Thoracic aorta (tissue), 2 donors: ENCODE measurements at regions not wholly inside any gene's neighbourhood (a gene's known extent, or its start where the extent isn't known, plus 50 kb on each side); places are given as distances from the start of the nearest gene placed in this dataset.

Experiments used
- ATAC-seq: fragments of 150-250 bp; one replicate; pipeline ENCODE4 v1.8.0; 2017; ENCODE audit warnings: low read depth; ENCODE audit not compliant: insufficient number of reproducible peaks, low FRiP score
- DNase-seq: peaks from one replicate; pipeline ENCODE4 v3.0.0-alpha.2; 2020; ENCODE audit warnings: low spot score
- H3K27ac ChIP-seq, 2 donors: fragments of 200-600 bp; sonication (generic); 1 replicate in 1 of 2; 2 replicates in 1 of 2; pipeline ENCODE4 v1.5.1; 2016; ENCODE audit warnings: mild to moderate bottlenecking in 2 of 2, moderate library complexity in 2 of 2
- H3K27me3 ChIP-seq: fragments of 200-600 bp; sonication (generic); replicated peaks from 2 replicates; pipeline ENCODE4 v1.6.0; 2016; ENCODE audit warnings: mild to moderate bottlenecking; ENCODE audit not compliant: insufficient read depth
- H3K36me3 ChIP-seq: fragments of 200-600 bp; sonication (generic); one replicate; pipeline ENCODE4 v1.5.1; 2016
- H3K4me1 ChIP-seq, 2 donors: fragments of 200-600 bp; sonication (generic); 1 replicate in 1 of 2; 2 replicates in 1 of 2; pipeline versions ENCODE4 v1.5.1 to v1.6.0; 2016; ENCODE audit warnings: low read depth in 2 of 2, mild to moderate bottlenecking in 1 of 2; ENCODE audit not compliant: control insufficient read depth in 1 of 2
- H3K4me3 ChIP-seq: fragments of 200-600 bp; sonication (generic); 2 replicates; pipeline ENCODE4 v1.5.1; 2016; ENCODE audit warnings: mild to moderate bottlenecking
- H3K9me3 ChIP-seq: fragments of 200-600 bp; sonication (generic); 2 replicates; pipeline ENCODE4 v1.5.1; 2016
- CTCF ChIP-seq: fragments of 200-600 bp; sonication (generic); IDR thresholded peaks from one replicate; pipeline ENCODE4 v1.5.1; 2019; ENCODE audit warnings: antibody characterized with exemption

GRCh38 chr7:53657586-53657985, 622.2 kb downstream of the POM121L12 start:
- Histone ChIP-seq H3K27me3 (no peaks in the 10 kb centered on the region), H3K36me3 (no peaks in the 10 kb centered on the region), H3K4me3 (no peak overlapping the region), H3K9me3 (no peaks in the 10 kb centered on the region), H3K27ac (no peak overlapping the region), H3K4me1 (no peaks in the 10 kb centered on the region)
- no peak for TF ChIP-seq CTCF
- no peak for ATAC-seq
- DNase-seq = no peak

GRCh38 chr7:53658951-53659350, 623.5 kb downstream of the POM121L12 start:
- DNase-seq = no peak

GRCh38 chr7:53661645-53662217, 626.3 kb downstream of the POM121L12 start:
- TF ChIP-seq CTCF = no peak
- no peak for ATAC-seq
- H3K27me3 ChIP-seq = no peaks in the 10 kb centered on the region

More at GRCh38 chr7:53658951-53659350, 623.5 kb downstream of the POM121L12 start:
- no peak for TF ChIP-seq CTCF
- H3K27me3 ChIP-seq = no peaks in the 10 kb centered on the region
- no peaks in the 10 kb centered on the region for H3K4me1 ChIP-seq
- no peak overlapping the region for H3K27ac ChIP-seq
- H3K9me3 ChIP-seq = no peaks in the 10 kb centered on the region
- H3K36me3 ChIP-seq = no peaks in the 10 kb centered on the region
- ATAC-seq = no peak
- no peak overlapping the region for H3K4me3 ChIP-seq

GRCh38 chr7:53672681-53673080, 637.2 kb downstream of the POM121L12 start:
- Histone ChIP-seq H3K36me3 (no peaks in the 10 kb centered on the region), H3K27ac (no peak overlapping the region), H3K4me1 (no peaks in the 10 kb centered on the region), H3K9me3 (no peaks in the 10 kb centered on the region), H3K27me3 (no peaks in the 10 kb centered on the region), H3K4me3 (no peak overlapping the region)
- DNase-seq (no peak), ATAC-seq (no peak)
- TF ChIP-seq CTCF = no peak

More at GRCh38 chr7:53661645-53662217, 626.3 kb downstream of the POM121L12 start:
- no peaks in the 10 kb centered on the region for H3K36me3 ChIP-seq
- no peaks in the 10 kb centered on the region for H3K9me3 ChIP-seq
- no peak for DNase-seq
- no peak overlapping the region for H3K27ac ChIP-seq
- H3K4me3 ChIP-seq = no peak overlapping the region
- H3K4me1 ChIP-seq = no peaks in the 10 kb centered on the region

- H3K27ac ChIP-seq = no peak overlapping the region
- ATAC-seq (no peak), DNase-seq (no peak)
- no peaks in the 10 kb centered on the region for H3K36me3 ChIP-seq
- H3K4me3 ChIP-seq = no peak overlapping the region
- no peak for TF ChIP-seq CTCF
- no peaks in the 10 kb centered on the region for H3K27me3 ChIP-seq
- no peaks in the 10 kb centered on the region for H3K4me1 ChIP-seq
- H3K9me3 ChIP-seq = no peaks in the 10 kb centered on the region
Observed at GRCh38 chr7:53675835-53676234, 640.4 kb downstream of the POM121L12 start.
